Spleen (tissue), 7 donors: ENCODE measurements at regions not wholly inside any gene's neighbourhood (a gene's known extent, or its start where the extent isn't known, plus 50 kb on each side); places are given as distances from the start of the nearest gene placed in this dataset.

Experiments
- POLR2A ChIP-seq, 3 donors: fragments of 450-650 bp; IDR thresholded peaks; one replicate each; pipeline ENCODE4 v1.5.1; 2017; ENCODE audit warnings: antibody characterized with exemption in 3 of 3, mild to moderate bottlenecking in 1 of 3
- TF ChIP-seq, protein P1 (sequence below), 11 experiments: fragments of 200-600 bp in 7 of 11; fragments of 450-650 bp in 4 of 11; sonication (generic) in 4 of 11; IDR thresholded peaks in 8 of 11; conservative IDR thresholded peaks in 3 of 11; 1 replicate in 7 of 11; 2 replicates in 4 of 11; pipeline versions ENCODE4 v1.4.0 to v1.8.0; 2016 to 2021; ENCODE audit warnings: antibody characterized with exemption in 11 of 11, inconsistent platforms in 4 of 11, mild to moderate bottlenecking in 1 of 11
- donor health status: DM: no; HTN: no; CAD: no; lungs with moderate emphysema.
- donor health status: DM: no; HTN: no; CAD: no.
- donor health status: DM: no; HTN: no; CAD: no.

DNA sequence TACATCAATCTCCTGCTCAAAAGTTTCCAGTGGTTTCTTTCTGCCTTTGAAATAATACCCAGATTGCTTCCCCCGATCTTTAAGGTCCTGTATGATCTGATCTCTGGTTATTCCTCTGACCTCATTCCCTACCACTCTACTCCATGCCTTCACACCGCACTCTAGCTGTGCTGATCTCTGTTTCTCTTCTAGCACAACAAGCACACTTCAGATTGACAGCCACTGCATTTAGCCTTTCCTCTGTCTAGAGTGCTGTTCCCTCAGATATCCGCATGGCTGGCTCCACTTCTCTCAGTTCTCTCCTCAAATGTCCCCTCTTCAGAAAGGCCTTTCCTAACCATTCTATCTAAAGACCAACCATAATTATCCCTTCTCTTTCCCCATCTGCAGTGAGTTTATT, 370.4 kb upstream of the FGF13 start:
- TF ChIP-seq, protein P1, sequence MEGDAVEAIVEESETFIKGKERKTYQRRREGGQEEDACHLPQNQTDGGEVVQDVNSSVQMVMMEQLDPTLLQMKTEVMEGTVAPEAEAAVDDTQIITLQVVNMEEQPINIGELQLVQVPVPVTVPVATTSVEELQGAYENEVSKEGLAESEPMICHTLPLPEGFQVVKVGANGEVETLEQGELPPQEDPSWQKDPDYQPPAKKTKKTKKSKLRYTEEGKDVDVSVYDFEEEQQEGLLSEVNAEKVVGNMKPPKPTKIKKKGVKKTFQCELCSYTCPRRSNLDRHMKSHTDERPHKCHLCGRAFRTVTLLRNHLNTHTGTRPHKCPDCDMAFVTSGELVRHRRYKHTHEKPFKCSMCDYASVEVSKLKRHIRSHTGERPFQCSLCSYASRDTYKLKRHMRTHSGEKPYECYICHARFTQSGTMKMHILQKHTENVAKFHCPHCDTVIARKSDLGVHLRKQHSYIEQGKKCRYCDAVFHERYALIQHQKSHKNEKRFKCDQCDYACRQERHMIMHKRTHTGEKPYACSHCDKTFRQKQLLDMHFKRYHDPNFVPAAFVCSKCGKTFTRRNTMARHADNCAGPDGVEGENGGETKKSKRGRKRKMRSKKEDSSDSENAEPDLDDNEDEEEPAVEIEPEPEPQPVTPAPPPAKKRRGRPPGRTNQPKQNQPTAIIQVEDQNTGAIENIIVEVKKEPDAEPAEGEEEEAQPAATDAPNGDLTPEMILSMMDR (IDR thresholded peaks at IDR 0.05 in 8 of 11, conservative IDR thresholded peaks at IDR 0.05 in 3 of 11) = no peak
- no peak for TF ChIP-seq POLR2A (IDR thresholded peaks at IDR 0.05)
